Panc1 (cell line): ENCODE measurements at regions not wholly inside any gene's neighbourhood (a gene's known extent, or its start where the extent isn't known, plus 50 kb on each side); places are given as distances from the start of the nearest gene placed in this dataset.

Experiments used
- CTCF ChIP-seq: fragments of 450-650 bp; IDR thresholded peaks from 2 replicates; pipeline ENCODE4 v1.5.1; 2017; ENCODE audit warnings: mild to moderate bottlenecking
- POLR2AphosphoS5 ChIP-seq: IDR thresholded peaks from 2 replicates; pipeline ENCODE4 v1.6.1; 2012; ENCODE audit warnings: mild to moderate bottlenecking, low read depth, low read length, moderate library complexity
- REST ChIP-seq, 2 experiments: IDR thresholded peaks; 2 replicates each; pipeline ENCODE4 v1.6.1; 2011 to 2012; ENCODE audit warnings: low read depth in 2 of 2, control low read depth in 1 of 2, low read length in 1 of 2, mild to moderate bottlenecking in 1 of 2, moderate library complexity in 1 of 2; ENCODE audit not compliant: insufficient read depth in 1 of 2
- SIN3A ChIP-seq: IDR thresholded peaks from 2 replicates; pipeline ENCODE4 v1.6.1; 2012; ENCODE audit warnings: low read depth, mild to moderate bottlenecking, low read length, moderate library complexity, borderline replicate concordance; ENCODE audit not compliant: insufficient read depth
- TCF7L2 ChIP-seq: IDR thresholded peaks from 2 replicates; pipeline ENCODE4 v1.6.1; 2011; ENCODE audit warnings: mild to moderate bottlenecking, low read depth, low read length, inconsistent platforms

- TF ChIP-seq CTCF, result no peak
- TF ChIP-seq SIN3A, result no peak
- no peak for TF ChIP-seq TCF7L2
- TF ChIP-seq POLR2AphosphoS5, result no peak
- no peak for TF ChIP-seq REST (IDR thresholded peaks at IDR 0.05; ENCODE audit: insufficient read depth in 1 of 2, low read depth in 2 of 2, low read length in 1 of 2)
These were observed 785.7 kb upstream of the POM121L12 start for GRCh38 chr7:52249741-52250140.
